Calu3 (cell line): ENCODE measurements at regions not wholly inside any gene's neighbourhood (a gene's known extent, or its start where the extent isn't known, plus 50 kb on each side); places are given as distances from the start of the nearest gene placed in this dataset.

Experiments
- BruUV-seq: library from RNA; stranded (reverse); fragments of 400-500 nt; replicated peaks from 2 replicates; lab custom pipeline; 2021; lab: Mats Ljungman, UMichigan
- CTCF ChIA-PET: fragments of 300-600 bp; sonication (Branson Sonifier 250); formaldehyde crosslinking; loops from one replicate; lab custom pipeline; 2022; ENCODE audit warnings: antibody characterized with exemption; lab: Charles Lee
- DNase-seq: peaks from one replicate; pipeline ENCODE4 v3.0.0; 2022
- H3K27ac Mint-ChIP-seq: one replicate; pipeline ENCODE4 v1.8.0; 2022; ENCODE audit warnings: mixed read lengths; ENCODE audit not compliant: unreplicated experiment
- H3K27me3 Mint-ChIP-seq: one replicate; pipeline ENCODE4 v1.8.0; 2022; ENCODE audit warnings: mixed read lengths; ENCODE audit not compliant: unreplicated experiment
- H3K36me3 Mint-ChIP-seq: one replicate; pipeline ENCODE4 v1.8.0; 2022; ENCODE audit warnings: mild to moderate bottlenecking, moderate library complexity, mixed read lengths; ENCODE audit not compliant: insufficient read depth, unreplicated experiment
- H3K4me1 Mint-ChIP-seq: one replicate; pipeline ENCODE4 v1.8.0; 2022; ENCODE audit warnings: mild to moderate bottlenecking, low read depth, mixed read lengths; ENCODE audit not compliant: unreplicated experiment
- H3K4me3 Mint-ChIP-seq: one replicate; pipeline ENCODE4 v1.8.0; 2022; ENCODE audit warnings: mild to moderate bottlenecking, low read depth, moderate library complexity, mixed read lengths; ENCODE audit not compliant: unreplicated experiment
- H3K9me3 Mint-ChIP-seq: one replicate; pipeline ENCODE4 v1.8.0; 2022; ENCODE audit warnings: low read depth, mixed read lengths; ENCODE audit not compliant: unreplicated experiment
- CTCF ChIP-seq: fragments of 200-600 bp; IDR thresholded peaks from one replicate; pipeline ENCODE4 v1.8.0; 2022; ENCODE audit warnings: antibody characterized with exemption; ENCODE audit not compliant: unreplicated experiment
- intact Hi-C: fragments of 100-400 bp; cut with micrococcal nuclease; formaldehyde crosslinking; loops from one replicate; pipeline ENCODE4 v1.10.0; 2022; ENCODE audit not compliant: unreplicated experiment

- CTCF ChIA-PET = no interaction called here
- intact Hi-C loops = no loop called here
- DNase-seq = no peak
- Mint-ChIP-seq H3K9me3 (no peaks in the 10 kb centered on the region), H3K27ac (no peak overlapping the region), H3K27me3 (peaks cover 66% of the 10 kb centered on the region), H3K36me3 (no peaks in the 10 kb centered on the region), H3K4me3 (no peak overlapping the region), H3K4me1 (no peaks in the 10 kb centered on the region)
- no TSS peak for BruUV-seq
- no peak for TF ChIP-seq CTCF
These were observed 116.1 kb upstream of the KLHL25 start for GRCh38 chr15:85910834-85911233.

- Mint-ChIP-seq H3K36me3 (no peaks in the 10 kb centered on the region), H3K27me3 (peaks cover 67% of the 10 kb centered on the region), H3K4me3 (no peak overlapping the region), H3K4me1 (no peaks in the 10 kb centered on the region), H3K27ac (no peak overlapping the region), H3K9me3 (no peaks in the 10 kb centered on the region)
- DNase-seq = no peak
- CTCF ChIA-PET = no interaction called here
- no peak for TF ChIP-seq CTCF
- intact Hi-C loops = no loop called here
- no TSS peak for BruUV-seq
These were observed 118.7 kb upstream of the KLHL25 start for GRCh38 chr15:85913461-85913860.

- H3K9me3 Mint-ChIP-seq = no peaks in the 10 kb centered on the region
- DNase-seq = no peak
- CTCF ChIA-PET = no interaction called here
- H3K27me3 Mint-ChIP-seq = peaks cover 74% of the 10 kb centered on the region
- intact Hi-C loops = no loop called here
- H3K4me1 Mint-ChIP-seq = no peaks in the 10 kb centered on the region
- H3K4me3 Mint-ChIP-seq = no peak overlapping the region
- TF ChIP-seq CTCF = no peak
- H3K27ac Mint-ChIP-seq = no peak overlapping the region
- no TSS peak for BruUV-seq
- no peaks in the 10 kb centered on the region for H3K36me3 Mint-ChIP-seq
These were observed 126.2 kb upstream of the KLHL25 start for GRCh38 chr15:85920956-85921355.

GRCh38 chr15:85924088-85924487 lies 129.4 kb upstream of the KLHL25 start:
- intact Hi-C loops = no loop called here
- H3K27me3 Mint-ChIP-seq = peaks cover 78% of the 10 kb centered on the region
- no peaks in the 10 kb centered on the region for H3K4me1 Mint-ChIP-seq
- BruUV-seq = no TSS peak
- H3K4me3 Mint-ChIP-seq = no peak overlapping the region
- no peaks in the 10 kb centered on the region for H3K36me3 Mint-ChIP-seq
- H3K9me3 Mint-ChIP-seq = no peaks in the 10 kb centered on the region
- no peak for DNase-seq
- CTCF ChIA-PET = no interaction called here
- no peak for TF ChIP-seq CTCF
- no peak overlapping the region for H3K27ac Mint-ChIP-seq
